ENCODE measurements at regions not wholly inside any gene's neighbourhood (a gene's known extent, or its start where the extent isn't known, plus 50 kb on each side); places are given as distances from the start of the nearest gene placed in this dataset.
"Not testable (repeated sequence)": the region's sequence is repeated elsewhere in the genome, so short reads cannot be mapped to it uniquely, and the experiment has no call there.

- Mint-ChIP-seq H3K4me1 (ENCODE audit: low read depth) (no peaks in the 10 kb centered on the region), H3K4me3 (no peak overlapping the region), H3K9me3 (no peaks in the 10 kb centered on the region), H3K27me3 (ENCODE audit: low read depth) (peaks cover 8% of the 10 kb centered on the region), H3K36me3 (ENCODE audit: insufficient read depth) (no peaks in the 10 kb centered on the region)
- no peak for ATAC-seq
- DNase-seq = no peak
Measured at GRCh38 chr1:182213163-182213562, 151.7 kb upstream of the ZNF648 start.

GRCh38 chr1:182211386-182211785, 149.9 kb upstream of the ZNF648 start:
- no peak overlapping the region for H3K4me3 Mint-ChIP-seq

GRCh38 chr1:182210417-182210816, 148.9 kb upstream of the ZNF648 start:
- no peak for DNase-seq
- Mint-ChIP-seq H3K4me1 (ENCODE audit: low read depth) (no peaks in the 10 kb centered on the region), H3K4me3 (no peak overlapping the region), H3K9me3 (no peaks in the 10 kb centered on the region), H3K27me3 (ENCODE audit: low read depth) (peaks cover 3% of the 10 kb centered on the region), H3K36me3 (ENCODE audit: insufficient read depth) (no peaks in the 10 kb centered on the region)
- ATAC-seq = no peak

More at GRCh38 chr1:182211386-182211785, 149.9 kb upstream of the ZNF648 start:
- no peaks in the 10 kb centered on the region for H3K4me1 Mint-ChIP-seq (ENCODE audit: low read depth)
- DNase-seq (no peak), ATAC-seq (no peak)
- peaks cover 6% of the 10 kb centered on the region for H3K27me3 Mint-ChIP-seq (ENCODE audit: low read depth)
- no peaks in the 10 kb centered on the region for H3K9me3 Mint-ChIP-seq
- no peaks in the 10 kb centered on the region for H3K36me3 Mint-ChIP-seq (ENCODE audit: insufficient read depth)

- Mint-ChIP-seq H3K9me3 (no peaks in the 10 kb centered on the region), H3K4me1 (ENCODE audit: low read depth) (no peaks in the 10 kb centered on the region), H3K36me3 (ENCODE audit: insufficient read depth) (no peaks in the 10 kb centered on the region), H3K4me3 (no peak overlapping the region), H3K27me3 (ENCODE audit: low read depth) (no peaks in the 10 kb centered on the region)
- DNase-seq (no peak), ATAC-seq (no peak)
Measured at GRCh38 chr1:182207300-182207699, 145.8 kb upstream of the ZNF648 start.

GRCh38 chr1:182206626-182207239, 145.2 kb upstream of the ZNF648 start:
- ATAC-seq (no peak), DNase-seq (no peak)
- no peak overlapping the region for H3K4me3 Mint-ChIP-seq
- H3K4me1 Mint-ChIP-seq (ENCODE audit: low read depth) = no peaks in the 10 kb centered on the region
- H3K36me3 Mint-ChIP-seq (ENCODE audit: insufficient read depth) = no peaks in the 10 kb centered on the region
- H3K27me3 Mint-ChIP-seq (ENCODE audit: low read depth) = no peaks in the 10 kb centered on the region
- H3K9me3 Mint-ChIP-seq = no peaks in the 10 kb centered on the region

- H3K36me3 Mint-ChIP-seq (ENCODE audit: insufficient read depth) = no peaks in the 10 kb centered on the region
- ATAC-seq (no peak), DNase-seq (no peak)
- H3K27me3 Mint-ChIP-seq (ENCODE audit: low read depth) = no peaks in the 10 kb centered on the region
- H3K4me3 Mint-ChIP-seq = no peak overlapping the region
- H3K4me1 Mint-ChIP-seq (ENCODE audit: low read depth) = no peaks in the 10 kb centered on the region
- H3K9me3 Mint-ChIP-seq = no peaks in the 10 kb centered on the region
Measured at GRCh38 chr1:182205351-182206022, 144.0 kb upstream of the ZNF648 start.

GRCh38 chr1:182203191-182203875, 141.8 kb upstream of the ZNF648 start:
- no peak for ATAC-seq
- no peaks in the 10 kb centered on the region for H3K36me3 Mint-ChIP-seq (ENCODE audit: insufficient read depth)
- no peak overlapping the region for H3K4me3 Mint-ChIP-seq

GRCh38 chr1:182201490-182201889, 140.0 kb upstream of the ZNF648 start:
- H3K9me3 Mint-ChIP-seq; H3K27me3 Mint-ChIP-seq (ENCODE audit: low read depth); H3K4me3 Mint-ChIP-seq; H3K36me3 Mint-ChIP-seq (ENCODE audit: insufficient read depth); H3K4me1 Mint-ChIP-seq (ENCODE audit: low read depth); ATAC-seq; DNase-seq: not testable (repeated sequence)

More at GRCh38 chr1:182203191-182203875, 141.8 kb upstream of the ZNF648 start:
- Mint-ChIP-seq H3K27me3 (ENCODE audit: low read depth) (no peaks in the 10 kb centered on the region), H3K4me1 (ENCODE audit: low read depth) (no peaks in the 10 kb centered on the region), H3K9me3 (no peaks in the 10 kb centered on the region)
- no peak for DNase-seq

GRCh38 chr1:182200025-182200812, 138.7 kb upstream of the ZNF648 start:
- Mint-ChIP-seq H3K36me3 (ENCODE audit: insufficient read depth) (no peaks in the 10 kb centered on the region), H3K27me3 (ENCODE audit: low read depth) (peaks cover 3% of the 10 kb centered on the region), H3K9me3 (no peaks in the 10 kb centered on the region), H3K4me1 (ENCODE audit: low read depth) (no peaks in the 10 kb centered on the region), H3K4me3 (no peak overlapping the region)
- DNase-seq (no peak), ATAC-seq (no peak)

- ATAC-seq (no peak), DNase-seq (no peak)
- Mint-ChIP-seq H3K36me3 (ENCODE audit: insufficient read depth) (no peaks in the 10 kb centered on the region), H3K27me3 (ENCODE audit: low read depth) (peaks cover 3% of the 10 kb centered on the region), H3K9me3 (no peaks in the 10 kb centered on the region), H3K4me3 (no peak overlapping the region), H3K4me1 (ENCODE audit: low read depth) (no peaks in the 10 kb centered on the region)
Measured at GRCh38 chr1:182198006-182198605, 136.6 kb upstream of the ZNF648 start.

GRCh38 chr1:182196897-182197870, 135.7 kb upstream of the ZNF648 start:
- no peaks in the 10 kb centered on the region for H3K36me3 Mint-ChIP-seq (ENCODE audit: insufficient read depth)
- H3K27me3 Mint-ChIP-seq (ENCODE audit: low read depth) = peaks cover 3% of the 10 kb centered on the region
- no peaks in the 10 kb centered on the region for H3K4me1 Mint-ChIP-seq (ENCODE audit: low read depth)
- ATAC-seq (no peak), DNase-seq (no peak)
- no peaks in the 10 kb centered on the region for H3K9me3 Mint-ChIP-seq
- H3K4me3 Mint-ChIP-seq = no peak overlapping the region

GRCh38 chr1:182195733-182196132, 134.2 kb upstream of the ZNF648 start:
- no peaks in the 10 kb centered on the region for H3K9me3 Mint-ChIP-seq
- H3K4me1 Mint-ChIP-seq (ENCODE audit: low read depth) = no peaks in the 10 kb centered on the region
- H3K4me3 Mint-ChIP-seq = no peak overlapping the region
- no peaks in the 10 kb centered on the region for H3K36me3 Mint-ChIP-seq (ENCODE audit: insufficient read depth)
- H3K27me3 Mint-ChIP-seq (ENCODE audit: low read depth) = peaks cover 10% of the 10 kb centered on the region
- no peak for DNase-seq
- ATAC-seq = no peak

GRCh38 chr1:182193908-182194550, 132.5 kb upstream of the ZNF648 start:
- H3K36me3 Mint-ChIP-seq (ENCODE audit: insufficient read depth) = no peaks in the 10 kb centered on the region
- H3K4me1 Mint-ChIP-seq (ENCODE audit: low read depth) = no peaks in the 10 kb centered on the region
- H3K9me3 Mint-ChIP-seq = no peaks in the 10 kb centered on the region
- DNase-seq = no peak
- peaks cover 10% of the 10 kb centered on the region for H3K27me3 Mint-ChIP-seq (ENCODE audit: low read depth)
- ATAC-seq = no peak
- no peak overlapping the region for H3K4me3 Mint-ChIP-seq
